ENCODE measurements at regions not wholly inside any gene's neighbourhood (a gene's known extent, or its start where the extent isn't known, plus 50 kb on each side); places are given as distances from the start of the nearest gene placed in this dataset.

- no peaks in the 10 kb centered on the region for H3K36me3 ChIP-seq (ENCODE audit: control insufficient read depth, low read length)
- H3K9me3 ChIP-seq (ENCODE audit: control insufficient read depth, insufficient read depth, low read length): peaks cover 23% of the 10 kb centered on the region
- no peaks in the 10 kb centered on the region for H3K27me3 ChIP-seq (ENCODE audit: control insufficient read depth, low read length)
- H3F3A ChIP-seq (ENCODE audit: control insufficient read depth, insufficient read depth): no peaks in the 10 kb centered on the region
- H3K4me2 ChIP-seq (ENCODE audit: low read length): no peak overlapping the region
- TF ChIP-seq CTCF (IDR thresholded peaks at IDR 0.05; ENCODE audit: low read depth, low read length, poor library complexity, severe bottlenecking) (no peak), EZH2phosphoT487 (IDR thresholded peaks at IDR 0.05; ENCODE audit: borderline replicate concordance, low read length) (no peak)
- no peaks in the 10 kb centered on the region for H3K4me1 ChIP-seq (ENCODE audit: control insufficient read depth, low read length)
- H3K79me2 ChIP-seq (ENCODE audit: control insufficient read depth, low read length): no peaks in the 10 kb centered on the region
- no peak overlapping the region for H3K4me3 ChIP-seq (ENCODE audit: low read length)
- no peaks in the 10 kb centered on the region for H3K9me2 ChIP-seq (replicated peaks; ENCODE audit: control insufficient read depth, low read length)
- no peak overlapping the region for H3K27ac ChIP-seq (ENCODE audit: low read depth, low read length)
- H4K20me1 ChIP-seq (ENCODE audit: control insufficient read depth, insufficient read depth, low read depth, low read length): no peaks in the 10 kb centered on the region
These were observed 83.5 kb upstream of the ACTRT2 start for GRCh38 chr1:2937805-2938204.

- Histone ChIP-seq H3K9me3 (ENCODE audit: control insufficient read depth, insufficient read depth, low read length) (peaks cover 23% of the 10 kb centered on the region), H4K20me1 (ENCODE audit: control insufficient read depth, insufficient read depth, low read depth, low read length) (no peaks in the 10 kb centered on the region), H3K36me3 (ENCODE audit: control insufficient read depth, low read length) (no peaks in the 10 kb centered on the region), H3K79me2 (ENCODE audit: control insufficient read depth, low read length) (no peaks in the 10 kb centered on the region), H3K27me3 (ENCODE audit: control insufficient read depth, low read length) (no peaks in the 10 kb centered on the region), H3K4me3 (ENCODE audit: low read length) (no peak overlapping the region), H3K9me2 (replicated peaks; ENCODE audit: control insufficient read depth, low read length) (no peaks in the 10 kb centered on the region), H3K4me1 (ENCODE audit: control insufficient read depth, low read length) (no peaks in the 10 kb centered on the region), H3K27ac (ENCODE audit: low read depth, low read length) (no peak overlapping the region), H3K4me2 (ENCODE audit: low read length) (no peak overlapping the region), H3F3A (ENCODE audit: control insufficient read depth, insufficient read depth) (no peaks in the 10 kb centered on the region)
- TF ChIP-seq CTCF (IDR thresholded peaks at IDR 0.05; ENCODE audit: low read depth, low read length, poor library complexity, severe bottlenecking) (no peak), EZH2phosphoT487 (IDR thresholded peaks at IDR 0.05; ENCODE audit: borderline replicate concordance, low read length) (no peak)
These were observed 82.2 kb upstream of the ACTRT2 start for GRCh38 chr1:2939041-2939552.

- peaks cover 27% of the 10 kb centered on the region for H3K9me3 ChIP-seq (ENCODE audit: control insufficient read depth, insufficient read depth, low read length)
- TF ChIP-seq EZH2phosphoT487 (IDR thresholded peaks at IDR 0.05; ENCODE audit: borderline replicate concordance, low read length) (no peak), CTCF (IDR thresholded peaks at IDR 0.05; ENCODE audit: low read depth, low read length, poor library complexity, severe bottlenecking) (no peak)
These were observed 81.1 kb upstream of the ACTRT2 start for GRCh38 chr1:2940178-2940577.

More at GRCh38 chr1:2940178-2940577, 81.1 kb upstream of the ACTRT2 start:
- H3K79me2 ChIP-seq (ENCODE audit: control insufficient read depth, low read length): no peaks in the 10 kb centered on the region
- H3K4me2 ChIP-seq (ENCODE audit: low read length): no peak overlapping the region
- H4K20me1 ChIP-seq (ENCODE audit: control insufficient read depth, insufficient read depth, low read depth, low read length): no peaks in the 10 kb centered on the region
- H3K36me3 ChIP-seq (ENCODE audit: control insufficient read depth, low read length): no peaks in the 10 kb centered on the region
- H3F3A ChIP-seq (ENCODE audit: control insufficient read depth, insufficient read depth): no peaks in the 10 kb centered on the region
- no peak overlapping the region for H3K27ac ChIP-seq (ENCODE audit: low read depth, low read length)
- no peaks in the 10 kb centered on the region for H3K9me2 ChIP-seq (replicated peaks; ENCODE audit: control insufficient read depth, low read length)
- H3K4me1 ChIP-seq (ENCODE audit: control insufficient read depth, low read length): no peaks in the 10 kb centered on the region
- no peak overlapping the region for H3K4me3 ChIP-seq (ENCODE audit: low read length)
- H3K27me3 ChIP-seq (ENCODE audit: control insufficient read depth, low read length): no peaks in the 10 kb centered on the region

Data from DOHH2 (cell line).